ENCODE measurements at regions not wholly inside any gene's neighbourhood (a gene's known extent, or its start where the extent isn't known, plus 50 kb on each side); places are given as distances from the start of the nearest gene placed in this dataset.
"Not testable (repeated sequence)": the region's sequence is repeated elsewhere in the genome, so short reads cannot be mapped to it uniquely, and the experiment has no call there.

DNA sequence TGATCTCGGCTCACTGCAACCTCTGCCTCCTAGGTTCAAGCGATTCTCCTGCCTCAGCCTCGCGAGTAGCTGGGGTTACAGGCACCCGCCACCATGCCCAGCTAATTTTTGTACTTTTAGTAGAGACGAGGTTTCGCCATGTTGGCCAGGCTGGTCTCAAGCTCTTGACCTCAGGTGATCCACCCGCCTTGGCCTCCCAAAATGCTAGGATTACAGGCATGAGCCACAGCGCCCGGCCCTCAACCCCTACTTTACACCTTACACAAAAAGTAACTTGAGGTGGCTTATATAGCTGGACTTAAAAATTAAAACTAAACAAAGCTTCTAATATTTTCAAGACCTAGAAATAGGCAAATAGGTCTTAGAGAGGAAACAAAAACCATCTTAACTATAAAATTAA, 524.0 kb upstream of the FAM174A start:
- not testable (repeated sequence) for DNase-seq

DNA sequence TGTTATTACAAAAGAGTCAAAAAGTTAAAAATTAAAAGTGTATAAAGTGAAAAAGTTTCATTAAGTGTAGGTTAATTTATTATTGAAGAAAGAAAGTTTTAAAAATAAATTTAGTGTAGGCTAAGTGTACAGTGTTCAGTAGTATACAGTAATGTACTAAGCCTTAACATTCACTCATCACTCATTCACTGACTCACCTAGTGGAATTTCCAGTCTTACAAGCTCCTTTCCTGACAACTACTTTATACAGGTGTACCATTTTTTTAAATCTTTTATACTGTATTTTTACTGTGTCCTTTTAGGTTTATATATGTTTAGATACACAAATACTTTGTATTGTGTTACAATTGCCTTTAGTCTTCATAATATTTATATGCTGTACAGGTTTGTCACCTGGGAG, 530.2 kb upstream of the FAM174A start:
- no peak for DNase-seq

DNA sequence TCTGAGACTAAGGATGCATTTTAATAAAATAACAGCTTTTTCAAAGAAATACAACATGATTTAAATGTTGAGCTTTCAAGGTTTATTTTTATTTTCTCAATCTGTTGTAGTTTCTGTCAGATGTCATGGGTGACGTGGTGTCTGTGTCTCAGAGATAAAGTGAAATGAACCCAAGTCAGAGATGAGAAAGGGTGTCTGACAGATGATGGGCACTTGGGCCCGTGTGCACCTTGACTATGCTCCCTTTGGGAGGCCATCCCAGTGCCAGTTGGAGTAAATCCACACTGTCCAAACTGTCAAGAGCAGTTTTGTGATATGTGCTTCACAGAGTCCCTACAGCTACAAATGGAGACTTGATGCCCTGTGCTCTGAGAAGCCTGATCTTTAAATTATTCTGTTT, 536.9 kb upstream of the FAM174A start:
- DNase-seq = no peak

DNA sequence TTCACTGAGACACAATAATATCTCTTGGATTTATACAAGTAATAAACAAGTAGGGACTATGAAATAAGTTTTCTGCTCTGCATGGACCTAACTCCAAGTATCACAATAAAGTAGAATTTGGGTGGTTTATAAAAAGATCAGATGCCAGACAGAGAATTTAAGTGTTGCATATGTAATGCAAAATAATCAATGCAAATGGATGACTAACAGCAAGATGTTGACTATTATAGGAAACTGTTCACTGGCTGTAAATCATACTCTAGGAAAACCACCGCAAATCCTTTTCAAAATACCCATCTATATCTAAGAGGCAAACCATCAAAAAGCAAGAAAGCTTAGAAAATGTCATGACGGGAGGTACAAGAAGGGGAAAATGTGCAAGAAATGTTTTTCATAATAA, 539.8 kb upstream of the FAM174A start:
- no peak for DNase-seq

DNA sequence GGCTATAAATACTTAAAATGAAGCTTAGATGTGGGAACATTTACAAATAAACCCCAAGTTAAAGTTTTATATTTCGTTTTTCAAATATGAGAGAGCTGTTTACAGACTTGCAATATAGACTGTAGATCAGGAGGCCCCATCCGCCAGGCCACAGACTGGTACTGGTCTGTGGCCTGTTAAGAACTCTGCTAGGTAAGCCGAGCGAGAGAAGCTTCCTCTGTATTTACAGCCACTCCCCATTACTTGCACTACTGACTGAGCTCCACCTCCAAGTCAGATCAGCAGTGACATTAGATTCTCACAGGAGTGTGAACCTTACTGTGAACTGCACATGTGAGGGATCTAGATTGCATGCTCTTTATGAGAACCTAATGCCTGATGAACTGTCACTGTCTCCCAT, 561.4 kb upstream of the FAM174A start:
- no peak for DNase-seq

DNA sequence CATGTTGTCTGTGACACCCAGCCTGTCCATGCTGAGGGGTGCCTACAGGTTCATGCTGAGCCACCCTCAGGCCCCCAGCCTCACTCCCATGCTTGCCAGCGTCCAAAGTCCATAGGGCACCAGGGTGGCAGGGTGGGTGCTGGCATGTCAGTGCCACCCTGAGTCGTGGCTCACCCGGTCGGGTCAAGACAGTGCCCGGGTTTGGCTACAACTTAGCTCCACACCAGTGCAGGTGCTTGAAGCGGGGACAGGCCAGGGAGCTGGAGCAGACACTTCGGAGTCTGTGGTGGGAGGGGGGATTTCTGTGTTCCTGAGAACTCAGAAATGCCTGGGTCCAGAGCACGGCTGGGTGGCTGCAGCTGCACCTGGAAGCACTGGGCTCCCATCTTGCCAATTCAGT, 579.2 kb upstream of the FAM174A start:
- no peak for DNase-seq

DNA sequence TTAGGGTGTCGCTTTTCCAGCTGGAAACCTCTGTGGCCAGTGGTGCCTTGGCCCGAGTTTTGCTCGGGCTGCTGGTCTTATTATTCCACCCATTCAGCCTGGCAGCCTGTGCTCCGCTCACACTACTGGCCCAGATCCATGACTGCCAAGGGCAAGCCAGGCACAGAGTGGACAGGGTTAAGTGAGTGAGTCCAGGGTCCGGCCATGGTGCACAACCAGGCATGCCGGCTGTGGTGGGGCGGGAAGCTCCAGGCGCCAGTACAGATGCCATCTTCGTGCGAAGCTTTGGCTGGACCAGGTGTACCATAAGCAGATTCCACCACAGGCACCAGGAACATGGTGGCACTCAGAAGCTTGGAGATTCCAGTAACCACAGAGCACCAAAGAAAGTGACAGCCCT, 580.2 kb upstream of the FAM174A start:
- no peak for DNase-seq

DNA sequence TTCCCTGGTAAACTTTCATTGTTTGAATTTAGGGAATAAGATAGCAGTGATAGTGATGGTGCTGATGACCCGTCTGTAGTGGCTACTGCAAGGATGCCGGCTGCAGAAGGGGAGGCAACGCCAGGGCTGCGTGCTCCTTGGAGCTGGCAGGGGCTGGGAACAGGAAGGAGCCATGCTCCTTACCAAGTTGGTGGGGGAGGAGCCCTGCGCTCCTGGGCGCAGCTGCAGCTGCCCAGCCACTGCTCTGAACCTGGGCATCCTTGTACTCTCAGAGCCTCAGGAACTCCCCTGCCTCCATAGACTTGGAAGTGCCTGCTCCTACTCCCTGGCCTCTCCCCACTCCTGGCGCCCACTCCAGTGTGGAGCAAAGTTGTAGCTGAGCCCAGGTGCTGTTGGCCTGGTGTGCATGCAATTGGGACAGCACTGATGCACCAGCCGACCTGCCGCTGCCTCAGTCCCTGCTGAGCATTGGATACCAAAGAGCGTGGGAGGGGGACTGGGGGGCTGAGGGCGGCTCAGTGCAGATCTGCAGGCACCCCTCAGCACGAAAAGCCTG, 585.1 kb upstream of the FAM174A start:
- no peak for DNase-seq

DNA sequence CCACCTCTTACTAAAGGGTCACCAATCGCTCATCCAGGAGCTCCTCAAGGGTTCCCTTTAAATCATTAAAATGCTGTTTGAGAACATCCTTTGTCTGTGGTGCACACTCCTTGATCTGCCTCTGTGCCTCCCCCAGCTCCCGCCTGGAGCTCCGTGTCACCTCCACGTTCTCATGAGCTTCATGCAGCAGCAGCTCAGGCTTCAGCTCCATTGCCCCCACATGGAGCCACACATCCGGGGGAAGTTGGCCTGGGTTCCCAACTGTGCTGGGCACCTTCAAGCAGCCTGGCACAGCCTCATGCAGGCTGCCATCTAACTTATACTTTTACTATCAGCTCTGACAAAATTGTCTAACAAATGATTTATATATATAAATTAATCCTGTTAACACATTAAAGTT, 585.8 kb upstream of the FAM174A start:
- DNase-seq = no peak

DNA sequence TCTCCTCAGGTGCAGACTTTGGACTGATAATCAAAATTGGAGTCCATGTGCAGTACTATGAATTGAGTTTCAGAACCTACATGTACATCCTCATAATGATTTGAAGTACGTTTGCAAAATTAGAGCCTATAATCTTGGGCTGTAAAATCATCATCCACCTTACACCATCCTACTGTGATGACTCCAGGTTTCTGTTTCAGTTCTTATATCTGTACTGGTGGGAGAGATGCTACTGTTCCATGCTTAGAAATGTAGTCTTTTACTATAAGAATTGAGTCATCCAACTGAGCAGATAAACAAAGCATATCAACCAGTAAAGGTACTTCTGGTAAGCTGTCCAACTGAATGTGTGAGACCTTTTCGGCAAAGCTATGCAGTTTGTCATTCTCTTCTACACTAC, 586.3 kb upstream of the FAM174A start:
- no peak for DNase-seq

DNA sequence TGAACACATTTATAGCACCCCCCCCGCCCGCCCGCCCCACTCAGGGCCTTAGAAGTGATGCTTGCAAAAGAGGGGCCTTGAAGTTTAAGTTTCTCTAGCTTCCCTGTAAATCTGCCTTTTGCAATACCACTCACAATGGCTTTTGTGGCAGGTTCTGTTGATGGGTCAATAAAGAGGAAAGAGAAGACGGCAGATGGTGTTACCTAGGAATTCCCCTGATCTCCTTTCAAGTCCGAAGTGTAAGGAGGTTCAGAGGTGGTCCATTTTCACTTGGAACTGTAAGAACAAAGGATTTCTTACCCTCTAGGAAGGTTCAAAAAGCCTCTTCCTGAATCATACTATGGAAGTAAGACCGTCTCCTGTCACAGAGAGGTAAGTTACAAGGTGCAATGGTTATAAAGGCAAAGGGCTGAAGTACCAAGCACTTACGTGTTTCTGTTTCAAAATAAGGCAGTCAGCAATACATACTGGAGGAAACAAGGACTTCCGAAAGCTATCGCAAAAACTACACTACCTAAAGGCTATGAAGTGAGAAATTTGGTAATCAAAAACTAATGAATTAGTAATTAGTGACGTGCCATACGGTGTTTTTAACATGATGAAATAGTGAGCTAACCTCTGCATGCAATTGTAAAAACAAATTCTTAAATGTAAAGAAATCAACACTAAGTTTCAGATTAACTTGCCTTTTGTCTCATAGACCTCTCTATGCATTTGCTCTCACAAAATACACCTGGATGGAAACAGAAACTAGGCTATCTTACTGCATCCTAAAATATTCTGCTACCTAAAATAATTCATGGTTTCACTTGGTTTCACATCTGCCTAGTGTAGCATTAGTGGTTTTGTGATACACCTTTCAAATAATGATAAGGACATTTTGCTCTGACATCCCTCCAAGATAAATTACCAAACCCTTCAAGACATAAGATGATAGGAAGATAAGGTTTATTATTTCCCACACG, 589.4 kb upstream of the FAM174A start:
- DNase-seq = no peak

DNA sequence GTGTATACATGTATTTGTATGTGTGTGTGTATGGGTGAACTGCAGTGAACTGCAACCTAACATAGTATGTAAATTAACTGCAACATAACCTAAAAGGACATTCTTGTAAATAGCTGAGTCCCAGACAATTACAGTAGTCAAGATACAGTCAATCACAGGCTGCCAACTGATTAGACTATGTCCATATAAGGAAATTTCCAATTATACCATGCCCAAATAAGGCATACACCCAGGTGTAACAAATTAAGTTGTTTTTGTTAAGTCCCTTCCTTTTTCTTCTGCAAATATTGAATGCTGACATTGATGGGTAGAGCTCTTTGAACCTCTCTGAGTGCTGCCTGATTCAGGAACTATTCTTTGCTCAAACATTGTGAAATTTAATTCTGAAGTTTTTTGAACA, 594.6 kb upstream of the FAM174A start:
- DNase-seq = no peak

DNA sequence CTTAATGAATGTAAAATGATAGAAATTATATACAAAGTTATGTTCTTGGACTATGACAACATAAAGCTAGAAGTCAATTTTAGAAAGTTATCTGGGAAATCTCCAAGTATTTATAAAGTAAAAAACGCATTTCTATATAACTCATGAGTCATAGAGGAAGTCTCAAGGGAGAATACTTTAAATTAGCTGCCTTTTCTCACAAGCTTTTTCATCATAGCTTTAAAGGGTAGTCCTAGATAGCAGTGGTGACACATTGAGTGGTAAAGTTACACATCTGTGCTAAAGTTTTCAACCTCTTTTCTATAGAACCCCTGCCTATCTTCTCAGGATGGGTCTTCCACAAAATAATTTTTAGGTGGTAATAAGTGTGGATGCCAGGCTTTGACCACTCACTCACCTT, 598.3 kb upstream of the FAM174A start:
- no peak for DNase-seq

DNA sequence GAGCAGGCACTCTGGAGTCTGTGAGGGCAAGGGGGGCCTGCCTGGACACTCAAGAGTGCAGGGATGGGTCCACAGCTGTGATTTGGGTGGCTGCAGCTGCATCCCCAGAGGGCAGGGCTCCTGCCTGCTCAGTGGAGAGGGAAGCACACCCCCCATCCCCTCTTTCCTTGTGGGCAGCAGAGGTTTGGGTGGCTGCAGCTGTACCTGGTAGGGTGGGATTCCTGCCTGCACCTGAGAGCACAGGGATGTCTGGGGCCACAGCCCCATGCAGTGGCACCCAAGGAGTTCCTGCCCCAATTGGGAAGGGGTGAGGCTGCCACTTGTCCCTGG, 605.4 kb upstream of the FAM174A start:
- DNase-seq = no peak

DNA sequence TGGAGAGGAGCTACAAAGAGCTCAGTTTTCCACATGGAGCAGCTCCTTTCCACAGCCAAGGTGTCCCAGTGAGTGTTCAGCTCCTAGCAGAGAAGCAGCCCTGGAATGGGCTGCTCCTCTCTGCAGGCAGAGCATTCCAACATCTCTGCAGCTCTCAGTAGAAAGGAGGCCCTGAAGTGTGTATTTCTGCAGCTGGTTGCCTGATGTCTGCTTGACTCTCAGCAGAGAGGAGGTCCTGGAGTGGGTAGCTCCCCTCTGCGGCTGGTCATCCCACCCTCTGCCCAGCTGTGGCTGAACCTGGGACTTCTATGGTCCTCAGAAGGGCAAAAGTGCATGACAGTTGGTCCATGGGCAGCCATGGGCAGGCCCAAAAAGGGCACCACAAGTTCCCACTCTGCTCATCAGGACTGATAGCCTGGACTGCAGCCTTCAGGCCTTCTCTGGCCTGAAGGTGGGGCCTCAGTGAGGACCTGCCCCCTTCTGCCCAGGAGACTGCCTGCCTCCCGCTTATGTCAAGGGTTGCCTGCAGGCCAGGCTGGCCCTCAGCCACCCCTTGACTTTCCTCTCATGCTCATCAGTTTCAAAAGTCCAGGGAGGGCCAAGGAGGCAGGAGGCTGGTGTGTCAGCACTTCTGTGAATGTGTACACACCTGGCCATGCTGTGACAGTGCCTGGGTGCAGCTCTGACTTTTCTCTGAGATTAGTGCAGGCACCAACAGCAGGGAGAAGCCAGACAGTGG, 605.9 kb upstream of the FAM174A start:
- DNase-seq = no peak

DNA sequence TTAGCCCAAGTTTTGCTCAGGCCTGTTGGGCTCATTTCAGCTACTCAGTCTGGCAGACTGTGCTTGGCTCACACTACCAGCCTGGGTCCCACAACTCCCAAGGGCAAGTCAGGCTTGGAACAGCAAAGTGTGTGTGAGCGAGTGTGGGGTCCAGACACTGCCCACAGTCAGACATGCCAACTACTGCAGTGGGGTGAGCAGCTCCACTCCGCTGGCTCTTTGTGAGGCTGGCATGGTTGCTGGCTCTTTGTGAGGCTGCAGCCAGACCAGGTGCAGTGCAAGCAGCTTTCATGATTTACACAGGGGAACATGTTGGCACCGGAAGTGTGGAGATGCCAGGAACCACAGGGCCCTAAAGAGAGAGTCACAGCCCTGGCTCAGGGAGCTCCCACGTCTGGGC, 606.7 kb upstream of the FAM174A start:
- DNase-seq = no peak

DNA sequence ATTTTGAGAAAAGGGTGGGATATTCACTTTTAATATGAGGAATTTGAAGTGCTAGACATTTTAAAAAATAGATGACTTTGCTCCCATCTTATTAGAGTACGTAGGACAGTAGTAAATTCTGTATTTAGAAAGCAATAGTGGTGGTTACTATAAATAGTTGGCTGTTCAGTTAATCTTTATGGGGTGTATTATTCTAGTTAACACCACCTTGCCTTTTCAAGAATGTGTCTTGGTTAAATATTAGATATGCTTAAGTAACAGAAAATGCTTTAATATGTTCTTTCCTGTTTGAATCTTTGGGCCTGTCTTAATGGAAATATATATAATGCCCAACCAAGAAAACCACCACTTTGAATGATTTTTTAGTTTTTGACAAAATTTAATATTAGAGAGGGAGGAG, 608.7 kb upstream of the FAM174A start:
- no peak for DNase-seq

DNA sequence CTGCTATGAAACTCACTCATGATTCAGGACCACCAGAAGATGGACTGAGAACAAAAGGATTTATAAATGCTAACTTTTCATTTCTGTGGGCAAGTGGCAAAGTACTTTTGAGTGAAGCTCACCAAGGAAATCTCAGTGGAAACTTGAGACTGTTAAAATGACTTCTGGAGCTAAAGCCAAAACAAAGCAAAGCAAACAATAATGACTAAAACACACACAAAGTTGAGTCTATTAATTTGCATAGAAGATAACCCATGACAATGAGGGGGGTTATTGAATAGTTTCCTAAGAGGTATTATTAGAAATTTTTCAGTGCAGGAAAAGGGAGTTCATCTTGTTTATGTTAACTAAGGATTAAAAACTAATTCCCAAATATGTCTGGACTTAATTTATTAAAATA, 612.8 kb upstream of the FAM174A start:
- DNase-seq = no peak

DNA sequence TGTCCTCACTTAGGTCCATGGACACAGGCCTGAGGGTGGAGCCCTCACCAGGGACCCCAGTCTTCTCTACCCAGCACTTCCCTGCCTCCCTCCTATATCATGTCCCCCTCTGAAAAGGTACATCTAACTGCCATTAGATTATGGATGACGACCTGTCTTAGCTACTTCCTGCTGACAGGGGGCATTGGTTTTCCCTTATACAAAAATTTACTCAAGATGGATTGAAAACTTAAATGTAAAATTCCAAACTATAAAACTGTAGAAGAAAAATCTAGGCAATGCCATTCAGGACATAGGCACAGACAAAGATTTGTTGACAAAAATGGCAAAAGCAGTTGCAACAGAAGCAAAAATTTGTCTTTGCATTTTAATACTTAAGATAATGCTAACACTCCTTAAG, 623.2 kb upstream of the FAM174A start:
- no peak for DNase-seq

DNA sequence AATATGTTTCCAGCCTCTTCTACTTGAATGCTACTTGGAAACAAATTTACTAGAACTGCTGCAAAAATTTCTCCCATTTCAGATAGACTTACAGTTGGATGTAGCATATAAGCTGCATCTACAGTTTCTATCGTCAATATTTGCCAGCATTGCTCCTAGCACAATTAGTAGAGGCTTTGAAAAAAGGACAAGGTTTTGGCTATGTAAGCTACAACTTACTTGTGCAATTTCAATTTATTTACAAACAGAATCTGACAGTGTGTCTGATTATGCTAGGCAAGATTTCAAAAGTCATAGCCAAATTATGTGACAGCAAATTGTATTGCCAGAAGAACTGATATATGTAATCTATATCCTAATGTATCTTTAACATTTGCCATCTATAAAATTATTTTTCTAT, 628.4 kb upstream of the FAM174A start:
- no peak for DNase-seq

DNA sequence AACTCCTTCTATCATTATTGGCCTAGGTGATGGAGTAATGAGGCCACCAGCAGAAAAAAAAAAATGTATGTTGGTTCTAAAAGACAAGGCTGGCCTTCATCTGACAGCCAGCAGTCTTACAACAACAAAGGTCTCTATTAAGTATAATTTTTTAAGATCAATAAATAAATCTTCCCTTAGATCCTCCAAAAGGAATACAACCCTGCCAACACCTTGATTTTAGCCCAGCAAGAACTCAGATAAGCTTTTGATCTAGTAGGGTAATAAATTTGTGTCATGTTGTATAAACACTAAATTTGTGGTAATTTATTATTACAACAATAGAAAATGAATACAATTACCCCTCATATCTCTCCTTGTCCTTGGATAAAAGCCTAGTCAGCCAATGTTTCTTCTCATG, 633.2 kb upstream of the FAM174A start:
- DNase-seq = no peak

DNA sequence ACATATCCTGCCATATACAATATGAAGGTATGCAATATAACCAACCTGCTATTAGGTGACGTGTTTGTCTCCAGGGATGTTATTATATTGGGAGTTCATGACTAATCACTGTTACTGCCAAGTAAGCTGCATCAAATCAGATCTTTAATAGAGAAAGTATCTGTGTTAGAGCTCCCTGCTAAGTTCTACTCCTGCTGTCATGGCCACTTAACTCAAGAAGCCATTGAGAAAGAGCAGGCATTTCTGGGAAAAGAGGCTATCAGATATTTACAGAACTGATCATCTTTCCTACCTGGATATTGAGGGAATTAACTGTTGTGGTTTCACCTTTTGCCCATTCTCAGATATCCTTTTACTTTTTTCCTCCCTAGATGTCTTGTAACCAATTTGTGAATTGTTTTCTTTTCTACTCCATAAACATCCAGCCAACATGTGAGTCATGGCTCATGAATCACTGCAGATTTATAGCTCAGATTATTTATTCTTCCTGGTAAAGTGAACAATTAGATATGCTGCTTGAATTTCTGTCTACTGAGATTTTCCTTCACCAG, 634.8 kb upstream of the FAM174A start:
- no peak for DNase-seq

DNA sequence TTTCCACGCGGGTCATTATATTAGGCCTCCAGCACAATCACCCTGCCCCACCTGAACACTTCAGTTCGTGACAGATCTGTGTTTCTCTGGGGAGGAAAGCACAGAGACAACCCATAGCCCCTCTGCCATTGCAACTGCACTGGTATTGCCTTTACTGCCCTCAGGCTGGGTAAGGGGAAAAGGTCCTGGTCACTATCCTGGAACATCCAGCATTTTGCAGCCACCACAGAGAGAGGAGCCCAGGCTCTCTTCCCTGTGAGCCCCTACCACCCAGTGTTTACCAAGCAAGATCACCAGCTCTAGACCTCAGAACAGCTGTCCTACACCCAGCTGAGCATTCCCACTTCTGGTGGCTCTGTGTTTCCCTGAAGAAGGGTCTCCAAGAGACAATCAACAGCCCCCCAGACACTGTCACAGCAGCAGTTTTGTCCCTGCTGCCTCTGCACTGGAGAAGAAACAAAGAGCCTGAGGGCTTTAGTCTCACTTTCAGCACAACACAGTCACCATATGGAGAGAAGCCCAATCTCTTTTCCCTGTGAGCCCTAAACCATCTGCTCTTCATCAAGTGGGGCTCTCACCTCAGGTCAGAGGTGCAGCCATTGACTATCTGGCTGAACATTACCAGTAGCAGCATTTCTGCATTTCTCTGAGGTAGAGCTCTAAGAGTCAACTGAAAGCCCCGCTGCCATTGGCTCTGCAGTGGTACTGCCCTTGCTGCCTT, 655.2 kb upstream of the FAM174A start:
- DNase-seq = no peak

Measured in hippocampal formation (tissue), 2 donors.